CD4-positive, alpha-beta T cell (primary cell): ENCODE measurements at regions not wholly inside any gene's neighbourhood (a gene's known extent, or its start where the extent isn't known, plus 50 kb on each side); places are given as distances from the start of the nearest gene placed in this dataset.

Experiments used
- ATAC-seq: fragments of 200-7000 bp; cut with Tn5 transposase; one replicate; pipeline ENCODE4 v1.10.0; 2022; ENCODE audit warnings: mild to moderate bottlenecking; ENCODE audit not compliant: poor library complexity
- CTCF ChIA-PET: fragments of 350-600 bp; sonication (Branson Sonifier 250); formaldehyde crosslinking; loops from one replicate; lab custom pipeline; 2021; ENCODE audit warnings: antibody characterized with exemption, inconsistent platforms; lab: Charles Lee
- POLR2A ChIA-PET: fragments of 350-600 bp; sonication (Branson Sonifier 250); formaldehyde crosslinking; loops from one replicate; lab custom pipeline; 2021; ENCODE audit warnings: antibody characterized with exemption, inconsistent platforms; lab: Charles Lee
- DNase-seq, 14 experiments: peaks; one replicate each; pipeline ENCODE4 v3.0.0-alpha.2; 2013 to 2020; ENCODE audit warnings: mixed read lengths in 2 of 14
- H3K27ac ChIP-seq, 2 donors: one replicate each; pipeline versions ENCODE4 v1.5.1 to v1.7.0; 2013; ENCODE audit warnings: low read length in 2 of 2, low read depth in 1 of 2, mild to moderate bottlenecking in 1 of 2
- H3K27me3 ChIP-seq, 2 experiments: 1 replicate in 1 of 2; 2 replicates in 1 of 2; pipeline versions ENCODE4 v1.6.1 to v1.7.0; 2013; ENCODE audit warnings: low read length in 2 of 2, control low read depth in 1 of 2, mild to moderate bottlenecking in 1 of 2, moderate library complexity in 1 of 2; ENCODE audit not compliant: insufficient read depth in 2 of 2, control insufficient read depth in 1 of 2
- H3K36me3 ChIP-seq: one replicate; pipeline ENCODE4 v1.6.1; 2013; ENCODE audit warnings: low read length, control low read depth; ENCODE audit not compliant: insufficient read depth
- H3K4me1 ChIP-seq: one replicate; pipeline ENCODE4 v1.6.1; 2013; ENCODE audit warnings: low read length, control low read depth; ENCODE audit not compliant: insufficient read depth
- H3K4me3 ChIP-seq: one replicate; pipeline ENCODE4 v1.5.1; 2013; ENCODE audit warnings: mild to moderate bottlenecking, low read length, moderate library complexity
- H3K9me3 ChIP-seq, 2 experiments: 1 replicate in 1 of 2; 2 replicates in 1 of 2; pipeline versions ENCODE4 v1.6.1 to v1.7.0; 2013; ENCODE audit warnings: low read length in 2 of 2, mild to moderate bottlenecking in 2 of 2, control low read depth in 1 of 2, moderate library complexity in 1 of 2; ENCODE audit not compliant: control insufficient read depth in 1 of 2, insufficient read depth in 1 of 2
- H3K27ac Mint-ChIP-seq: one replicate; pipeline ENCODE4 v1.8.0; 2020; ENCODE audit warnings: mixed read lengths
- H3K27me3 Mint-ChIP-seq: one replicate; pipeline ENCODE4 v1.8.0; 2021; ENCODE audit warnings: mixed read lengths
- H3K36me3 Mint-ChIP-seq: one replicate; pipeline ENCODE4 v1.8.0; 2021; ENCODE audit warnings: low read depth, mixed read lengths
- H3K4me1 Mint-ChIP-seq: one replicate; pipeline ENCODE4 v1.8.0; 2021; ENCODE audit warnings: low read depth, mixed read lengths
- H3K4me3 Mint-ChIP-seq: one replicate; pipeline ENCODE4 v1.8.0; 2020; ENCODE audit warnings: mild to moderate bottlenecking, mixed read lengths
- H3K9me3 Mint-ChIP-seq: one replicate; pipeline ENCODE4 v1.8.0; 2020; ENCODE audit warnings: mixed read lengths
- intact Hi-C, 2 experiments: fragments of 100-400 bp; cut with DNase I in 1 of 2; cut with micrococcal nuclease in 1 of 2; formaldehyde crosslinking; loops; one replicate each; pipeline versions ENCODE4 v1.15.1 to v1.9.0; 2023 to 2025; cut with DNase I, micrococcal nuclease
- TF ChIP-seq, protein P1 (sequence below): fragments of 200-600 bp; IDR thresholded peaks from one replicate; pipeline ENCODE4 v1.8.0; 2022; ENCODE audit warnings: antibody characterized with exemption, mild to moderate bottlenecking

DNA sequence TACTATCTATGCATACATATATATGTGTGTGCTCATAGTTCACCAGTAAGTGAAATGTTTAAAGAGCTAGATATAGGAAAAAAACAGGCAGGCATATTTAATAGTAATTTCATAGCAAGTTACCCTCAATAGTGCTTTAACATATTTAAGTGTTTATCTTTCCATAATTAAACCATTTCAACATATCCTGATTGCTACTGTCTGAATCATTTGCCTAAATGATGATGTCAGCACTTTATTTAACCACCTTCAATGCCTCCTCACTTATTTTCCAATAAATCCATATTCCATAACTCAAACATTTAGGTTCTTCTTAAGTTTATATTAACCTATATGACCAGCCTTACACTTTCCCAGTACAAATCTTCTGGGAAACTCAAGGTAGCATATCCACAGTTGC is 601.1 kb downstream of the ARL4A start:
- no peaks in the 10 kb centered on the region for H3K9me3 Mint-ChIP-seq
- ChIA-PET CTCF (no interaction called here), POLR2A (no interaction called here)
- DNase-seq (no peak), ATAC-seq (no peak)
- no peaks in the 10 kb centered on the region for H3K9me3 ChIP-seq
- H3K27me3 ChIP-seq, result no peaks in the 10 kb centered on the region
- no peaks in the 10 kb centered on the region for H3K36me3 Mint-ChIP-seq
- no peaks in the 10 kb centered on the region for H3K4me1 ChIP-seq
- TF ChIP-seq, protein P1, sequence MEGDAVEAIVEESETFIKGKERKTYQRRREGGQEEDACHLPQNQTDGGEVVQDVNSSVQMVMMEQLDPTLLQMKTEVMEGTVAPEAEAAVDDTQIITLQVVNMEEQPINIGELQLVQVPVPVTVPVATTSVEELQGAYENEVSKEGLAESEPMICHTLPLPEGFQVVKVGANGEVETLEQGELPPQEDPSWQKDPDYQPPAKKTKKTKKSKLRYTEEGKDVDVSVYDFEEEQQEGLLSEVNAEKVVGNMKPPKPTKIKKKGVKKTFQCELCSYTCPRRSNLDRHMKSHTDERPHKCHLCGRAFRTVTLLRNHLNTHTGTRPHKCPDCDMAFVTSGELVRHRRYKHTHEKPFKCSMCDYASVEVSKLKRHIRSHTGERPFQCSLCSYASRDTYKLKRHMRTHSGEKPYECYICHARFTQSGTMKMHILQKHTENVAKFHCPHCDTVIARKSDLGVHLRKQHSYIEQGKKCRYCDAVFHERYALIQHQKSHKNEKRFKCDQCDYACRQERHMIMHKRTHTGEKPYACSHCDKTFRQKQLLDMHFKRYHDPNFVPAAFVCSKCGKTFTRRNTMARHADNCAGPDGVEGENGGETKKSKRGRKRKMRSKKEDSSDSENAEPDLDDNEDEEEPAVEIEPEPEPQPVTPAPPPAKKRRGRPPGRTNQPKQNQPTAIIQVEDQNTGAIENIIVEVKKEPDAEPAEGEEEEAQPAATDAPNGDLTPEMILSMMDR, result no peak
- H3K27ac ChIP-seq, result no peak overlapping the region
- no peak overlapping the region for H3K27ac Mint-ChIP-seq
- no peaks in the 10 kb centered on the region for H3K36me3 ChIP-seq
- no peak overlapping the region for H3K4me3 Mint-ChIP-seq
- no peaks in the 10 kb centered on the region for H3K27me3 Mint-ChIP-seq
- H3K4me3 ChIP-seq, result no peak overlapping the region
- no peaks in the 10 kb centered on the region for H3K4me1 Mint-ChIP-seq
- intact Hi-C loops, result no loop called here

DNA sequence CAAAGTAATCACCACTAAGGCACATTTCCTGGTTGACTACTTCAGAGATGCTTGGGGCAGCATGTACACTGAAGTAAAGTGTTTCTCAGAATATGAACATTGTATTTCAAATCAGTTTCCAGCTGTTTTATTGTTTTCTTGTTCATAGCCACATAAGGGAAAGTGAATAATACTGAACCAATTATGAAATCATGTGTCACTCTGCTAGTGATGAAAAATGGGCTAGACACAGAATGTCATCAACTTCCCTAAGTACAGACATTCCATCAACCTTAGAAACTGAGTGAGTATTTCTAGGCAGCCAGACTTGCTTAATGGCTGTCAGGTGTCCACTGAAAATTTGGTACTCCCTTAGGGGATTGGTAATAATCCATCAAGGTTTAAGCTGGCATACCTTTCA is 603.5 kb downstream of the ARL4A start:
- no peaks in the 10 kb centered on the region for H3K27me3 ChIP-seq
- ATAC-seq (no peak), DNase-seq (no peak)
- Mint-ChIP-seq H3K27me3 (no peaks in the 10 kb centered on the region), H3K27ac (no peak overlapping the region), H3K4me1 (no peaks in the 10 kb centered on the region), H3K9me3 (no peaks in the 10 kb centered on the region), H3K4me3 (no peak overlapping the region), H3K36me3 (no peaks in the 10 kb centered on the region)
- no peak overlapping the region for H3K4me3 ChIP-seq
- ChIA-PET POLR2A (no interaction called here), CTCF (no interaction called here)
- H3K9me3 ChIP-seq, result no peaks in the 10 kb centered on the region
- no peaks in the 10 kb centered on the region for H3K36me3 ChIP-seq
- intact Hi-C loops, result no loop called here
- H3K4me1 ChIP-seq, result no peaks in the 10 kb centered on the region
- H3K27ac ChIP-seq, result no peak overlapping the region
- TF ChIP-seq, protein P1, result no peak

DNA sequence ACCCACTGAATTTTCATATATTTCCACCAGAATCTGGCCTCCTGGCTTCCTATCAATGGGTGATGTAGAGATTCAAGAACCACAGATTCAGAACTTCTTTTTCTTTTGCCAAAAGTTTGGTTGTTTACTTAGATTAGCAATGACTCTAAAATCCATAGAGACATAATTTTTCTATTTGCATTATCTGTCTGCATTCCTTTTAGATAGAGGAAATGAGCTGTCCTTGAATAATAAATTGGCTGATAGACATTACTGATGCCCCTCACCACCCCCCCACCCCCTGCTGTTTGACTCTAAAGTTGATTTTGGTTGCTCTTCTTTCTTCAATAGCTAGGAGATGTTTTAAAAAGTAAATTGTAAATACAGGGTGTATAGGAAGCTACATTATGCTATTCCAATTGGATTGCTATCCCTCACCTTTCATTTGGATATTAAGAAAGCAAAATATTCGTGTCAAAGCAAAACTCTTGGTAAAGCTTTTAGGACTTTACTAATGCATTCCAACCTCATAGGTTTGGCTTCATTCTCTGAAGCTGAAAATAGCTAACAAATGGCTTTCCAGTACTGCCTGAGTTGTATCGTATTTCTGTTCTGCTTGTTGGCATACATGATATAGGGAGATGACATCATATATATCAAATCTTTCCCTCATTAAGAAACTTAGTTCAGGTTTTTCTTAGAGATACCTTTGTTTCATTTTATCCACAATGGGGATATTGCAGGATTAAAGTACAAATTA is 606.0 kb downstream of the ARL4A start:
- no peak overlapping the region for H3K4me3 ChIP-seq
- intact Hi-C loops, result no loop called here
- H3K9me3 Mint-ChIP-seq, result no peaks in the 10 kb centered on the region

More for the DNA sequence above, 606.0 kb downstream of the ARL4A start:
- TF ChIP-seq, protein P1, result no peak
- H3K36me3 ChIP-seq, result no peaks in the 10 kb centered on the region
- no peak overlapping the region for H3K27ac ChIP-seq
- no peaks in the 10 kb centered on the region for H3K4me1 ChIP-seq
- H3K9me3 ChIP-seq, result no peaks in the 10 kb centered on the region
- ATAC-seq (no peak), DNase-seq (no peak)
- no peaks in the 10 kb centered on the region for H3K27me3 Mint-ChIP-seq
- CTCF ChIA-PET, result no interaction called here
- no peaks in the 10 kb centered on the region for H3K27me3 ChIP-seq
- no peak overlapping the region for H3K4me3 Mint-ChIP-seq
- no peaks in the 10 kb centered on the region for H3K36me3 Mint-ChIP-seq
- H3K27ac Mint-ChIP-seq, result no peak overlapping the region
- no peaks in the 10 kb centered on the region for H3K4me1 Mint-ChIP-seq
- POLR2A ChIA-PET, result no interaction called here
